ENCODE measurements at regions not wholly inside any gene's neighbourhood (a gene's known extent, or its start where the extent isn't known, plus 50 kb on each side); places are given as distances from the start of the nearest gene placed in this dataset.

DNA sequence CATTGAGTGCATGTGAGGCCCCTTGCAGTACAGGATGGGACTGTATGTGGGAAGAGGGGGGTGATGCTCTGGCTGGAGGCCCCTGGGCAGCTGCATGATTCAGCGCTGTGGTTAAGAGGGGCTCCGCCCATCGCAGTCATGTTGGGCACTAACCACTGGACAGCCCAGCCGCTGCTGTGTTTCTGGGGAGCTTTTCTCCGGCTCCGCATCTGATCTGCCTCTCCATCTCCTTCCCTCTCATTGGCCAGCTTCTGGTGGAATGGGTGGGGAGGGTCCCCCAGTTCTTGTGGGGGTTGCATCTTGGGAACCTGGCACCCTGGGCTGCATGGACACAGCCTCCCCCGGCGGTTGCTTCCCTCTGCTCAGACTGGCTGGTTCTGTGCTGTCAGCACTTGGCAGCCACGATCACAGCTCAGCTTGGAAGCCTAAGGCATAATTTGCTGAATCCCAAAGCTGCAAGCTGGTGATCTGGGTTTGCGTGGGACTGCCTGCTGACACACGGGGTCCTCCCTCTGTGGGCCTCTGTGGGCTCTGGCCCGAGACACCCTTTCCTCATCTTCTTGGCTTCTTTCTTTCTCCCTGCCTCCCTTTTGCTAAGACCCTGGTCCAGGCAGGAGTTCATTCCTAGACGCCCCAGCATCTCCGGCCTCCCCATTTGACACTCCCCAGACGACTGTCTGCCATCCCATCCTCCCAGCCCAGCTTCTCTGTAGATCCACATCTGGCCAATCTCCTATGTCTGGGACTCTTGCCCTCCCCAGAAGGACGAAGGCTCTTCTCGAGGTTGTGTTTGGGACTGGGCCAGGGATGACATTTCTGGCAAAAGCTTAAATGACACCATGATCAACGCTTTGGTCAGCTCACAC is 168.3 kb downstream of the SEC14L1 start:
- TF ChIP-seq, protein P1, sequence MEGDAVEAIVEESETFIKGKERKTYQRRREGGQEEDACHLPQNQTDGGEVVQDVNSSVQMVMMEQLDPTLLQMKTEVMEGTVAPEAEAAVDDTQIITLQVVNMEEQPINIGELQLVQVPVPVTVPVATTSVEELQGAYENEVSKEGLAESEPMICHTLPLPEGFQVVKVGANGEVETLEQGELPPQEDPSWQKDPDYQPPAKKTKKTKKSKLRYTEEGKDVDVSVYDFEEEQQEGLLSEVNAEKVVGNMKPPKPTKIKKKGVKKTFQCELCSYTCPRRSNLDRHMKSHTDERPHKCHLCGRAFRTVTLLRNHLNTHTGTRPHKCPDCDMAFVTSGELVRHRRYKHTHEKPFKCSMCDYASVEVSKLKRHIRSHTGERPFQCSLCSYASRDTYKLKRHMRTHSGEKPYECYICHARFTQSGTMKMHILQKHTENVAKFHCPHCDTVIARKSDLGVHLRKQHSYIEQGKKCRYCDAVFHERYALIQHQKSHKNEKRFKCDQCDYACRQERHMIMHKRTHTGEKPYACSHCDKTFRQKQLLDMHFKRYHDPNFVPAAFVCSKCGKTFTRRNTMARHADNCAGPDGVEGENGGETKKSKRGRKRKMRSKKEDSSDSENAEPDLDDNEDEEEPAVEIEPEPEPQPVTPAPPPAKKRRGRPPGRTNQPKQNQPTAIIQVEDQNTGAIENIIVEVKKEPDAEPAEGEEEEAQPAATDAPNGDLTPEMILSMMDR (conservative IDR thresholded peaks at IDR 0.05): no peak
- TF ChIP-seq ZFX (IDR thresholded peaks at IDR 0.05): no peak

Measured in C4-2B (cell line).